Ishikawa (cell line): ENCODE measurements at regions not wholly inside any gene's neighbourhood (a gene's known extent, or its start where the extent isn't known, plus 50 kb on each side); places are given as distances from the start of the nearest gene placed in this dataset.

Experiments used
- CEBPB ChIP-seq: IDR thresholded peaks from 2 replicates; pipeline ENCODE4 v1.6.1; 2012
- CREB1 ChIP-seq: IDR thresholded peaks from 2 replicates; pipeline ENCODE4 v1.6.1; 2012; ENCODE audit warnings: low read depth
- EGR1 ChIP-seq: IDR thresholded peaks from 2 replicates; pipeline ENCODE4 v1.6.1; 2012
- EP300 ChIP-seq: IDR thresholded peaks from 2 replicates; pipeline ENCODE4 v1.6.1; 2012; ENCODE audit warnings: borderline replicate concordance
- FOXM1 ChIP-seq: IDR thresholded peaks from 2 replicates; pipeline ENCODE4 v1.6.1; 2012; ENCODE audit warnings: low read depth, borderline replicate concordance
- MAX ChIP-seq: IDR thresholded peaks from 2 replicates; pipeline ENCODE4 v1.6.1; 2012
- NFIC ChIP-seq: IDR thresholded peaks from 2 replicates; pipeline ENCODE4 v1.6.1; 2012
- RAD21 ChIP-seq: IDR thresholded peaks from 2 replicates; pipeline ENCODE4 v1.6.1; 2012; ENCODE audit warnings: low read depth
- REST ChIP-seq: IDR thresholded peaks from 2 replicates; pipeline ENCODE4 v1.6.1; 2012; ENCODE audit warnings: low read depth, mild to moderate bottlenecking
- TAF1 ChIP-seq: IDR thresholded peaks from 2 replicates; pipeline ENCODE4 v1.6.1; 2012; ENCODE audit warnings: low read depth, mild to moderate bottlenecking
- TCF12 ChIP-seq: IDR thresholded peaks from 2 replicates; pipeline ENCODE4 v1.6.1; 2012; ENCODE audit warnings: low read depth
- TEAD4 ChIP-seq: IDR thresholded peaks from 2 replicates; pipeline ENCODE4 v1.6.1; 2012
- USF1 ChIP-seq: IDR thresholded peaks from 2 replicates; pipeline ENCODE4 v1.6.1; 2012
- YY1 ChIP-seq: IDR thresholded peaks from 2 replicates; pipeline ENCODE4 v1.6.1; 2012; ENCODE audit warnings: low read depth
- ZBTB7A ChIP-seq: IDR thresholded peaks from 2 replicates; pipeline ENCODE4 v1.6.1; 2012; ENCODE audit warnings: low read depth

GRCh38 chr2:185891403-185891802 is 152.8 kb downstream of the FSIP2 start:
- TF ChIP-seq YY1 (no peak), EGR1 (no peak), EP300 (no peak), FOXM1 (no peak), REST (no peak), USF1 (no peak), RAD21 (no peak), TCF12 (no peak), CEBPB (no peak), CREB1 (no peak), NFIC (no peak), ZBTB7A (no peak), TEAD4 (no peak), TAF1 (no peak), MAX (no peak)

- TF ChIP-seq NFIC (no peak), CEBPB (no peak), MAX (no peak), TEAD4 (no peak)
These were observed 153.3 kb downstream of the FSIP2 start for GRCh38 chr2:185891804-185892411.

GRCh38 chr2:185892484-185892883 is 153.9 kb downstream of the FSIP2 start:
- TF ChIP-seq NFIC (no peak), USF1 (no peak), FOXM1 (no peak), EGR1 (no peak), ZBTB7A (no peak), TEAD4 (no peak), RAD21 (no peak), TCF12 (no peak), TAF1 (no peak), MAX (no peak), EP300 (no peak), YY1 (no peak), CEBPB (no peak), REST (no peak), CREB1 (no peak)

- TF ChIP-seq ZBTB7A = no peak
- no peak for TF ChIP-seq TAF1
These were observed 155.6 kb downstream of the FSIP2 start for GRCh38 chr2:185894223-185894622.

- TF ChIP-seq MAX = no peak
- TF ChIP-seq REST = no peak
- no peak for TF ChIP-seq CREB1
- no peak for TF ChIP-seq TCF12
- no peak for TF ChIP-seq TEAD4
- no peak for TF ChIP-seq TAF1
- no peak for TF ChIP-seq YY1
- TF ChIP-seq NFIC = no peak
- no peak for TF ChIP-seq USF1
- no peak for TF ChIP-seq EGR1
- no peak for TF ChIP-seq RAD21
- no peak for TF ChIP-seq EP300
- no peak for TF ChIP-seq FOXM1
- TF ChIP-seq ZBTB7A = no peak
- TF ChIP-seq CEBPB = no peak
These were observed 157.5 kb downstream of the FSIP2 start for GRCh38 chr2:185895828-185896693.
